Smooth muscle cell (in vitro differentiated cells): ENCODE measurements at regions not wholly inside any gene's neighbourhood (a gene's known extent, or its start where the extent isn't known, plus 50 kb on each side); places are given as distances from the start of the nearest gene placed in this dataset.

Experiments used
- DNase-seq: peaks from one replicate; lab custom pipeline; 2025; ENCODE audit not compliant: unreplicated experiment; lab: John Stamatoyannopoulos, UW
- H2AFZ ChIP-seq: fragments of 200-600 bp; sonication (generic); 2 replicates; pipeline ENCODE4 v1.6.0; 2016; ENCODE audit warnings: antibody characterized with exemption, low read depth, mild to moderate bottlenecking
- H3F3A ChIP-seq: fragments of 200-600 bp; sonication (generic); 2 replicates; pipeline ENCODE4 v1.6.0; 2017; ENCODE audit warnings: antibody characterized with exemption, low read depth
- H3K27ac ChIP-seq: fragments of 200-600 bp; sonication (generic); 2 replicates; pipeline ENCODE4 v1.5.1; 2016; ENCODE audit warnings: low read depth, mild to moderate bottlenecking
- H3K27me3 ChIP-seq: fragments of 200-600 bp; sonication (generic); 2 replicates; pipeline ENCODE4 v1.6.1; 2016; ENCODE audit warnings: low read depth, mild to moderate bottlenecking
- H3K36me3 ChIP-seq: fragments of 200-600 bp; sonication (generic); 2 replicates; pipeline ENCODE4 v1.5.1; 2016; ENCODE audit warnings: low read depth
- H3K4me1 ChIP-seq: fragments of 200-600 bp; sonication (generic); 2 replicates; pipeline ENCODE4 v1.5.1; 2016; ENCODE audit warnings: low read depth
- H3K4me2 ChIP-seq: fragments of 200-600 bp; sonication (generic); 2 replicates; pipeline ENCODE4 v1.6.0; 2016; ENCODE audit warnings: mild to moderate bottlenecking
- H3K4me3 ChIP-seq: fragments of 200-600 bp; sonication (generic); 2 replicates; pipeline ENCODE4 v1.5.1; 2016; ENCODE audit warnings: mild to moderate bottlenecking
- H3K79me2 ChIP-seq: fragments of 200-600 bp; sonication (generic); 2 replicates; pipeline ENCODE4 v1.6.0; 2016; ENCODE audit warnings: low read depth, mild to moderate bottlenecking
- H3K9ac ChIP-seq: fragments of 200-600 bp; sonication (generic); 2 replicates; pipeline ENCODE4 v1.6.0; 2016; ENCODE audit warnings: low read depth
- H3K9me3 ChIP-seq: fragments of 200-600 bp; sonication (generic); replicated peaks from 2 replicates; pipeline ENCODE4 v1.5.1; 2016; ENCODE audit warnings: low read depth
- H4K20me1 ChIP-seq: fragments of 200-600 bp; sonication (generic); 2 replicates; pipeline ENCODE4 v1.6.0; 2016; ENCODE audit warnings: low read depth
- WGBS: methylation state at CpG from one replicate; pipeline ENCODE4 v1.1.7; 2016; ENCODE audit warnings: low lambda C conversion rate; 5-methylcytosine and 5-hydroxymethylcytosine counted together
- TF ChIP-seq, protein P1 (sequence below): fragments of 200-600 bp; sonication (generic); IDR thresholded peaks from 2 replicates; pipeline ENCODE4 v1.5.1; 2017; ENCODE audit warnings: borderline replicate concordance, mild to moderate bottlenecking, antibody characterized with exemption; ENCODE audit not compliant: insufficient read depth, poor library complexity, severe bottlenecking

- TF ChIP-seq, protein P1, sequence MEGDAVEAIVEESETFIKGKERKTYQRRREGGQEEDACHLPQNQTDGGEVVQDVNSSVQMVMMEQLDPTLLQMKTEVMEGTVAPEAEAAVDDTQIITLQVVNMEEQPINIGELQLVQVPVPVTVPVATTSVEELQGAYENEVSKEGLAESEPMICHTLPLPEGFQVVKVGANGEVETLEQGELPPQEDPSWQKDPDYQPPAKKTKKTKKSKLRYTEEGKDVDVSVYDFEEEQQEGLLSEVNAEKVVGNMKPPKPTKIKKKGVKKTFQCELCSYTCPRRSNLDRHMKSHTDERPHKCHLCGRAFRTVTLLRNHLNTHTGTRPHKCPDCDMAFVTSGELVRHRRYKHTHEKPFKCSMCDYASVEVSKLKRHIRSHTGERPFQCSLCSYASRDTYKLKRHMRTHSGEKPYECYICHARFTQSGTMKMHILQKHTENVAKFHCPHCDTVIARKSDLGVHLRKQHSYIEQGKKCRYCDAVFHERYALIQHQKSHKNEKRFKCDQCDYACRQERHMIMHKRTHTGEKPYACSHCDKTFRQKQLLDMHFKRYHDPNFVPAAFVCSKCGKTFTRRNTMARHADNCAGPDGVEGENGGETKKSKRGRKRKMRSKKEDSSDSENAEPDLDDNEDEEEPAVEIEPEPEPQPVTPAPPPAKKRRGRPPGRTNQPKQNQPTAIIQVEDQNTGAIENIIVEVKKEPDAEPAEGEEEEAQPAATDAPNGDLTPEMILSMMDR, result no peak
- Histone ChIP-seq H3K27ac (no peak overlapping the region), H4K20me1 (no peaks in the 10 kb centered on the region), H3K79me2 (no peaks in the 10 kb centered on the region), H3K4me2 (no peak overlapping the region), H3K4me3 (no peak overlapping the region), H3K4me1 (no peaks in the 10 kb centered on the region), H3K36me3 (no peaks in the 10 kb centered on the region), H3K27me3 (no peaks in the 10 kb centered on the region), H3F3A (no peaks in the 10 kb centered on the region), H3K9me3 (no peaks in the 10 kb centered on the region), H2AFZ (no peak overlapping the region), H3K9ac (no peak overlapping the region)
- DNase-seq, result no peak
- whole genome bisulfite sequencing, result 93% methylated on average over 1 of the region's 1 CpG
Measured at GRCh38 chr13:74193391-74193790, 59.2 kb upstream of the KLF12 start.

- Histone ChIP-seq H4K20me1 (no peaks in the 10 kb centered on the region), H3K79me2 (no peaks in the 10 kb centered on the region), H3K36me3 (no peaks in the 10 kb centered on the region), H3K27me3 (no peaks in the 10 kb centered on the region), H3K4me3 (no peak overlapping the region), H3F3A (no peaks in the 10 kb centered on the region), H3K9ac (no peak overlapping the region), H3K9me3 (no peaks in the 10 kb centered on the region), H3K27ac (no peak overlapping the region), H3K4me1 (no peaks in the 10 kb centered on the region), H3K4me2 (no peak overlapping the region), H2AFZ (no peak overlapping the region)
- WGBS, result 77% methylated on average over 3 of the region's 3 CpGs
- no peak for DNase-seq
- TF ChIP-seq, protein P1, result no peak
Measured at GRCh38 chr13:74191410-74191809, 57.2 kb upstream of the KLF12 start.

DNA sequence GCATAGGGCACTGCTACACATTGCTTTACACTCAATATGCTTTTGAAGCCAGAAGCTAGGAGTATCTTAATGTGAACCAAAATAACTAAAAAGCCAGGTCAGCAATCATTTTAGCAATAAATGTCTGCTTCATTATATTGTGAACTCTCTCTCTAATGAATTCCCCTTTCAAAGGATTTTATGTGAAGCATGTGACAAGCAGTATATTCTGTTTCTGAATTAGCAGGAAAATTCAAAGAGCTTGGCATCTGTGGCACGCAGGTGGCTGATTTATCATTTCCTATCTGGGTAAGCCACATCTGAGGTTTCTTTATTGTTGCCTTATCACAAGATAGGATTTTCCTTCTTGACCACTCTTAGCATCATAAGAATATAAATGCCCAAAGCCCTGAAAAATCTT lies 56.8 kb upstream of the KLF12 start:
- H3K4me2 ChIP-seq, result no peak overlapping the region
- H3K79me2 ChIP-seq, result no peaks in the 10 kb centered on the region
- 95% methylated on average over 1 of the region's 1 CpG for WGBS
- no peak for DNase-seq
- no peak overlapping the region for H3K4me3 ChIP-seq
- H3K27ac ChIP-seq, result no peak overlapping the region
- no peaks in the 10 kb centered on the region for H3F3A ChIP-seq
- H3K9me3 ChIP-seq, result no peaks in the 10 kb centered on the region
- no peaks in the 10 kb centered on the region for H3K4me1 ChIP-seq
- no peaks in the 10 kb centered on the region for H3K27me3 ChIP-seq
- H3K9ac ChIP-seq, result no peak overlapping the region
- no peak overlapping the region for H2AFZ ChIP-seq
- TF ChIP-seq, protein P1, result no peak
- no peaks in the 10 kb centered on the region for H3K36me3 ChIP-seq
- no peaks in the 10 kb centered on the region for H4K20me1 ChIP-seq

GRCh38 chr13:74187564-74187963 lies 53.4 kb upstream of the KLF12 start:
- TF ChIP-seq, protein P1, result no peak
- WGBS, result 41% methylated on average over 2 of the region's 2 CpGs
- H3K4me2 ChIP-seq, result no peak overlapping the region
- H3K79me2 ChIP-seq, result no peaks in the 10 kb centered on the region
- DNase-seq, result no peak
- no peaks in the 10 kb centered on the region for H3K4me1 ChIP-seq
- H3K4me3 ChIP-seq, result no peak overlapping the region
- H3F3A ChIP-seq, result no peaks in the 10 kb centered on the region
- no peaks in the 10 kb centered on the region for H3K9me3 ChIP-seq
- H3K36me3 ChIP-seq, result no peaks in the 10 kb centered on the region
- H3K27ac ChIP-seq, result no peak overlapping the region
- H3K27me3 ChIP-seq, result no peaks in the 10 kb centered on the region
- H3K9ac ChIP-seq, result no peak overlapping the region
- H2AFZ ChIP-seq, result no peak overlapping the region
- no peaks in the 10 kb centered on the region for H4K20me1 ChIP-seq
